Erythroblast (primary cell): ENCODE measurements at regions not wholly inside any gene's neighbourhood (a gene's known extent, or its start where the extent isn't known, plus 50 kb on each side); places are given as distances from the start of the nearest gene placed in this dataset.

Experiments
- GATA1 ChIP-seq: IDR thresholded peaks from 2 replicates; pipeline ENCODE4 v1.6.1; 2011; ENCODE audit warnings: low read depth, mild to moderate bottlenecking, control low read depth, low read length, moderate library complexity
- POLR2A ChIP-seq: IDR thresholded peaks from 2 replicates; pipeline ENCODE4 v1.6.1; 2011; ENCODE audit warnings: mild to moderate bottlenecking, low read length

DNA sequence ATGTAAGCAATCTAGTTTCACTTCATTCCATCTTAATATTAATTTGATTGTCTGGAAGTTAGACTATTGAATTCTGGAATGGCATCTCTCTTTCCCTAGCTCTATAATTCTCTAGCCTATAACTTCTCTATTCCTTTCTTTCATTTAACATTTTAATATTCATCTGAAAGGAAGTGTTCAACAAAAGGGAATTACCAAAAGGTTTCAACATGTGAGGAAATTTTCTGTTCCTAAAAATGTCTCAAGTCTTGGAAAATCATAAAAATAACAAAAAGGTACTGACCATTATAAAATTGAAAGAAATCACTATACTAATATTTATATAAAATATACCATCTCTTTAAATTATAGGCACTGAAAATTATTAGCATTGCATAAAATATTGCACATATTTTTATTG lies 228.7 kb downstream of the TXNL1 start:
- TF ChIP-seq POLR2A (no peak), GATA1 (no peak)
